ENCODE measurements at regions not wholly inside any gene's neighbourhood (a gene's known extent, or its start where the extent isn't known, plus 50 kb on each side); places are given as distances from the start of the nearest gene placed in this dataset.

DNA sequence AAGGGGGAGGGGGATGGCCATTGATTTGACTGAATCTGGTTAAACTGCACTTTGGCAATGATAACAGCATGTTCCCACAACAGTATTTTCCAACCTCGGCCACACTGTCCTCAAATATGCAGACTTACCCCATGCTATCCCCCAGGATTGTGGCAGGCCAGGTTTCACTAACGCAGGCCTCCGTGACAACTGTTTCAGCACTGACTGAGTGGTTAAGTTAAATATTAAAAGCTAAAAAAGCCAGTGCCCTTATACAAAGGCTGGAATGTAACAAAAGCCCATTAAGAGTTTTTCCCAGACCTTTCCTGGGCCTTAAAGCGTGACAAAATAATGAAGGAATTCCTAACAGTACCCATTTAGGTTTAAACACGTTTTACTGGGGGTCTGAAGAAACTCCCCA lies 202.9 kb downstream of the USP25 start:
- no peaks in the 10 kb centered on the region for H3K36me3 ChIP-seq (ENCODE audit: control insufficient read depth, insufficient read depth, low read length)
- DNase-seq (ENCODE audit: low read depth): peak; percentile 83
- TF ChIP-seq, protein P1, sequence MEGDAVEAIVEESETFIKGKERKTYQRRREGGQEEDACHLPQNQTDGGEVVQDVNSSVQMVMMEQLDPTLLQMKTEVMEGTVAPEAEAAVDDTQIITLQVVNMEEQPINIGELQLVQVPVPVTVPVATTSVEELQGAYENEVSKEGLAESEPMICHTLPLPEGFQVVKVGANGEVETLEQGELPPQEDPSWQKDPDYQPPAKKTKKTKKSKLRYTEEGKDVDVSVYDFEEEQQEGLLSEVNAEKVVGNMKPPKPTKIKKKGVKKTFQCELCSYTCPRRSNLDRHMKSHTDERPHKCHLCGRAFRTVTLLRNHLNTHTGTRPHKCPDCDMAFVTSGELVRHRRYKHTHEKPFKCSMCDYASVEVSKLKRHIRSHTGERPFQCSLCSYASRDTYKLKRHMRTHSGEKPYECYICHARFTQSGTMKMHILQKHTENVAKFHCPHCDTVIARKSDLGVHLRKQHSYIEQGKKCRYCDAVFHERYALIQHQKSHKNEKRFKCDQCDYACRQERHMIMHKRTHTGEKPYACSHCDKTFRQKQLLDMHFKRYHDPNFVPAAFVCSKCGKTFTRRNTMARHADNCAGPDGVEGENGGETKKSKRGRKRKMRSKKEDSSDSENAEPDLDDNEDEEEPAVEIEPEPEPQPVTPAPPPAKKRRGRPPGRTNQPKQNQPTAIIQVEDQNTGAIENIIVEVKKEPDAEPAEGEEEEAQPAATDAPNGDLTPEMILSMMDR (IDR thresholded peaks at IDR 0.05; ENCODE audit: insufficient read depth, low read length, poor library complexity, severe bottlenecking): no peak
- H3K4me3 ChIP-seq (ENCODE audit: low read depth, low read length): no peak overlapping the region
- no peaks in the 10 kb centered on the region for H3K27me3 ChIP-seq (ENCODE audit: control insufficient read depth, insufficient read depth, low read length)

DNA sequence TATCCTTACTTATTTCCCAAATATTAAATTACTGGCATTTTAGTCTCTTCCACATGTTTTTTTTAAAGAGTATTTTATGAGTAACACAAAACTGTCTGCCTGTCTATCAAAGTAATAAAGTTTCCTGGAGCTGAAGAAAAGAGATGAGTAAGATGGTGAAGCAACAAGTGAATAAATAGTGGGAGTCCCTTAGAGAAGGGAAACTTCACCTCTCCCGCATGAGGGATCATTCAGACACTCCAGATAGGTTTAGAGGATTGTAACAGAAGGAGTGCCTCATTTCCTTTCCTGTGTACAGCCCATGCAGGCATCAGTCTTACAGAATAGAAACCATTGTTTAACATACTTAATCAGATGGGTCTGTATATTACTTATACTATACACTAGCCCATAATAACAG lies 205.7 kb downstream of the USP25 start:
- Histone ChIP-seq H3K27me3 (ENCODE audit: control insufficient read depth, insufficient read depth, low read length) (no peaks in the 10 kb centered on the region), H3K36me3 (ENCODE audit: control insufficient read depth, insufficient read depth, low read length) (no peaks in the 10 kb centered on the region), H3K4me3 (ENCODE audit: low read depth, low read length) (no peak overlapping the region)
- TF ChIP-seq, protein P1 (IDR thresholded peaks at IDR 0.05; ENCODE audit: insufficient read depth, low read length, poor library complexity, severe bottlenecking): no peak
- peak; percentile 19 for DNase-seq (ENCODE audit: low read depth)

DNA sequence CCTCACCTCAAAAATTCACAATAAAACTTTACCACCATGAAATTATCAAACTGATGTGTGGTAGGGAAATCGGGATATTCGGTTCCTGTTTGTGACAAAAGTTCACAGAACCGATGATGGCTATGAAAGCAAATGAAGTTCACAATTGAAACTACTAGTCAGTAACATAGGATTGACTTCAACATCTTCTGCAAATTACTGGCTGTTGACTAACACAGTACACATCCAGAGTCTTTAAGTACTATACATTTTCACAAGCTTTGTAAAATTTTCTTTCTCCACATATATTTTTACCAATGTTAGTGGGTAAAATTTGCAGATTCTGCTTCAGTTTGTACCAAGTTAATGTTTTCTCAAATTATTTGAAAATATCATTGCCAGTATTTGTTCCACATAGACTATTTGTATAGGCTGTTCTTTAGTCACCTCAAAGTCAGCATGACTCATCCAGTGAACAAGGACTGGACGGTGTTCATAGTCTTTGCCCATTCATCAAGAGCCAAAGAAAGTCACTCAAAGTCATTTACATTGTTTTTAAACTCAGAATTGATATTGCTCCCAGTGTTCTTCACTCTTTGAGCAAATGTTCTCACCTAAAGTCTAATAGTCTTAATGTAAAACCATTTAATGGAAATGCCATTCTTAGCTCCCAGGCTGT lies 213.4 kb downstream of the USP25 start:
- no peaks in the 10 kb centered on the region for H3K27me3 ChIP-seq (ENCODE audit: control insufficient read depth, insufficient read depth, low read length)
- H3K4me3 ChIP-seq (ENCODE audit: low read depth, low read length): no peak overlapping the region
- H3K36me3 ChIP-seq (ENCODE audit: control insufficient read depth, insufficient read depth, low read length): no peaks in the 10 kb centered on the region
- TF ChIP-seq, protein P1 (IDR thresholded peaks at IDR 0.05; ENCODE audit: insufficient read depth, low read length, poor library complexity, severe bottlenecking): no peak
- DNase-seq (ENCODE audit: low read depth): peak; percentile 9

DNA sequence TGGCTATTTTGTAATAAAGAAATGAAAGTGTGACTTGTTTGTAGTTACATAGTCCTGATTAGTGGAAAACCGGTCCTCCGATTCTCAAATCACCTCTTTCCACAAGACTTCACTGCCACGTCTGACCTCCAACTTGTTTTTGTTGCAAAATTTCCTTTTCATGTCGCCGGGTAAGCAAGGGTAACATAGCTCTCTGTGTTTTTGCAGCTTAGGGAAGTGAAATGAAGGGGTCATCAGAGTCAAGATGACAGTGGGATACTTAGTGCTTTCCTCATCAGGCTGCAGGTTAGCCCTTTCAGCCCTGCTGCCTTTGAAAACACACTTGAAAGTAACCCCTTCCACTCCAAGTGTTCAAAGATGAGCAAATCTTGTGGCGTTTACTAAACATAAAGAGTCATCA lies 217.9 kb downstream of the USP25 start:
- Histone ChIP-seq H3K27me3 (ENCODE audit: control insufficient read depth, insufficient read depth, low read length) (no peaks in the 10 kb centered on the region), H3K36me3 (ENCODE audit: control insufficient read depth, insufficient read depth, low read length) (no peaks in the 10 kb centered on the region), H3K4me3 (ENCODE audit: low read depth, low read length) (no peak overlapping the region)
- TF ChIP-seq, protein P1 (IDR thresholded peaks at IDR 0.05; ENCODE audit: insufficient read depth, low read length, poor library complexity, severe bottlenecking): no peak
- no peak for DNase-seq (ENCODE audit: low read depth)

DNA sequence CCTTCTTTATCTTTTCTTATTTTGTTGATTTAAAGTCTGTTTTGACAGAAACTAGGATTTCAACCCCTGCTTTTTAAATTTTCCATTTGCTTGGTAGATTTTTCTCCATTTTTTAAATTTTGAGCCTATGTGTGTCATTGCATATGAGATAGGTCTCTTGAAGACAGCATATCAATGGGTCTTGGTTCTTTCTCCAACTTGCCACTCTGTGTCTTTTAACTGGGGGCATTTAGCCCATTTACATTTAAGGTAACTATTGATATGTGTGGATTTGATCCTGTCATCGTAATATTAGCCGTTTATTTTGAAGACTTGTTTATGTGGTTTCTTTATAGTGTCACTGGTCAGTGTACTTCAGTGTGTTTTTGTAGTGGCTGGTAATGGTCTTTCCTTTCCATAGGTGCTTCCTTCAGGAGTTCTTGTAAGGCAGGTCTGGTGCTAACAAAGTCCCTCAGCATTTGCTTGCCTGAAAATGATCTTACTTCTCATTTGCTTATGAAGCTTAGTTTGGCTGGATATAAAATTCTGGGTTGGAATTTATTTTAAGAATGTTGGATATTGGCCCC lies 223.9 kb downstream of the USP25 start:
- no peaks in the 10 kb centered on the region for H3K36me3 ChIP-seq (ENCODE audit: control insufficient read depth, insufficient read depth, low read length)
- no peaks in the 10 kb centered on the region for H3K27me3 ChIP-seq (ENCODE audit: control insufficient read depth, insufficient read depth, low read length)
- TF ChIP-seq, protein P1 (IDR thresholded peaks at IDR 0.05; ENCODE audit: insufficient read depth, low read length, poor library complexity, severe bottlenecking): no peak
- no peak overlapping the region for H3K4me3 ChIP-seq (ENCODE audit: low read depth, low read length)
- DNase-seq (ENCODE audit: low read depth): no peak
